GM19023 (cell line): ENCODE measurements at regions not wholly inside any gene's neighbourhood (a gene's known extent, or its start where the extent isn't known, plus 50 kb on each side); places are given as distances from the start of the nearest gene placed in this dataset.
A peak's percentile ranks its signal among the peaks of the same experiment; 100 is the strongest.

Experiments
- ATAC-seq: cut with Tn5 transposase; IDR thresholded peaks from one replicate; pipeline ENCODE4 v1.9.1; 2021; ENCODE audit warnings: mild to moderate bottlenecking, moderate library complexity; ENCODE audit not compliant: unreplicated experiment

GRCh38 chr18:23341983-23342382 is 111.1 kb upstream of the RIOK3 start:
- no peak for ATAC-seq

GRCh38 chr18:23342506-23342905 is 110.6 kb upstream of the RIOK3 start:
- no peak for ATAC-seq

GRCh38 chr18:23350188-23350587 is 102.9 kb upstream of the RIOK3 start:
- no peak for ATAC-seq

GRCh38 chr18:23351521-23351920 is 101.6 kb upstream of the RIOK3 start:
- ATAC-seq: no peak

GRCh38 chr18:23352042-23352441 is 101.0 kb upstream of the RIOK3 start:
- ATAC-seq: no peak

- ATAC-seq: peak; percentile 56
Observed at GRCh38 chr18:23353459-23353858, 99.6 kb upstream of the RIOK3 start.

GRCh38 chr18:23354625-23355024 is 98.5 kb upstream of the RIOK3 start:
- ATAC-seq: no peak

GRCh38 chr18:23355206-23355605 is 97.9 kb upstream of the RIOK3 start:
- ATAC-seq: no peak

- ATAC-seq: no peak
Observed at GRCh38 chr18:23356424-23356823, 96.7 kb upstream of the RIOK3 start.

GRCh38 chr18:23356915-23357601 is 96.0 kb upstream of the RIOK3 start:
- no peak for ATAC-seq

GRCh38 chr18:23357996-23358594 is 95.0 kb upstream of the RIOK3 start:
- ATAC-seq: no peak

- ATAC-seq: no peak
Observed at GRCh38 chr18:23359421-23359820, 93.7 kb upstream of the RIOK3 start.

- no peak for ATAC-seq
Observed at GRCh38 chr18:23363865-23364570, 89.1 kb upstream of the RIOK3 start.

GRCh38 chr18:23365602-23366001 is 87.5 kb upstream of the RIOK3 start:
- ATAC-seq: no peak

GRCh38 chr18:23369266-23369665 is 83.8 kb upstream of the RIOK3 start:
- ATAC-seq: no peak

- ATAC-seq: no peak
Observed at GRCh38 chr18:23373570-23373969, 79.5 kb upstream of the RIOK3 start.

GRCh38 chr18:23377669-23378301 is 75.3 kb upstream of the RIOK3 start:
- ATAC-seq: peak; percentile 58

- no peak for ATAC-seq
Observed at GRCh38 chr18:23378302-23378686, 74.8 kb upstream of the RIOK3 start.

- no peak for ATAC-seq
Observed at GRCh38 chr18:23380001-23380550, 73.0 kb upstream of the RIOK3 start.

- no peak for ATAC-seq
Observed at GRCh38 chr18:23380817-23381216, 72.3 kb upstream of the RIOK3 start.

GRCh38 chr18:23383494-23383893 is 69.6 kb upstream of the RIOK3 start:
- ATAC-seq: no peak
